A549 (cell line): ENCODE measurements at regions not wholly inside any gene's neighbourhood (a gene's known extent, or its start where the extent isn't known, plus 50 kb on each side); places are given as distances from the start of the nearest gene placed in this dataset.

Experiments used
- MAFK ChIP-seq: fragments of 450-650 bp; IDR thresholded peaks from 2 replicates; pipeline ENCODE4 v1.6.1; 2014; ENCODE audit not compliant: partially characterized antibody
- MYC ChIP-seq: IDR thresholded peaks from 2 replicates; pipeline ENCODE4 v1.6.1; 2012; ENCODE audit warnings: mild to moderate bottlenecking, inconsistent platforms, low read length, improper control_type of control experiment, borderline replicate concordance
- NFE2L2 ChIP-seq: fragments of 150-350 bp; conservative IDR thresholded peaks from 2 replicates; pipeline ENCODE4 v1.6.1; 2014; ENCODE audit warnings: low read length
- PBX3 ChIP-seq: IDR thresholded peaks from 2 replicates; pipeline ENCODE4 v1.6.1; 2012
- POLR2A ChIP-seq: IDR thresholded peaks from 2 replicates; pipeline ENCODE4 v1.6.1; 2012; ENCODE audit warnings: mild to moderate bottlenecking, low read length
- RFX5 ChIP-seq: fragments of 450-650 bp; IDR thresholded peaks from 2 replicates; pipeline ENCODE4 v1.7.1; 2014; ENCODE audit warnings: antibody characterized with exemption, mild to moderate bottlenecking, moderate library complexity
- SMC3 ChIP-seq: fragments of >200 bp; sonication (Bioruptor Twin); formaldehyde crosslinking; IDR thresholded peaks from 3 replicates; pipeline ENCODE4 v1.6.1; 2018; ENCODE audit warnings: inconsistent platforms
- TFCP2L1 ChIP-seq: fragments of 250-450 bp; sonication (Bioruptor Pico); IDR thresholded peaks from 2 replicates; pipeline ENCODE4 v1.5.0; 2021; ENCODE audit warnings: mild to moderate bottlenecking
- ZNF302 ChIP-seq: fragments of 250-450 bp; sonication (Bioruptor Pico); IDR thresholded peaks from 2 replicates; pipeline ENCODE4 v1.9.0; 2021; ENCODE audit warnings: inconsistent platforms, mild to moderate bottlenecking, moderate library complexity
- TF ChIP-seq, protein P1 (sequence below): fragments of >200 bp; sonication (Bioruptor Twin); formaldehyde crosslinking; IDR thresholded peaks from 3 replicates; pipeline ENCODE4 v1.5.1; 2016
- TF ChIP-seq, protein P2 (sequence below): IDR thresholded peaks from 2 replicates; pipeline ENCODE4 v1.6.1; 2012
- TF ChIP-seq, protein P3 (sequence below): fragments of 450-650 bp; IDR thresholded peaks from 2 replicates; pipeline ENCODE4 v1.6.1; 2014; ENCODE audit warnings: antibody characterized with exemption

DNA sequence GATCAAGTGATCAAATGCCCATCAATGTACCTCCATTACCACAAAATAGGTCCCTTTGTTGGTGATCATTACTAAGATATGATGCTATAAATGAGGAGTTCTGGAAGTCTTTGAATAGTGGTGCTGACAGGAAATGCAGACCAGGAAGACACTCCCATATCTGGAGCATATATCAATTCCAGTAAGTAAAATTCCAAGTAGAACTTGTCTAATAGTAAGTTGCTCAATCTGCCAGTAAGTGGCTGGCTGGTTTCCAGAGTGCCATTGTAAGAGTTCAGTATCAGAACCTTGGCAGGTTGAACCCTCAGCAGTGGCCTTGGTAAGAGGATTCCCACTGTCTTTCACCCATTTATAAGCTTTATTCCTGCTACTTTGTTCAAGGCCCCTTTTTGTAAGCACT lies 379.9 kb upstream of the RBMS3 start:
- TF ChIP-seq POLR2A: no peak
- no peak for TF ChIP-seq SMC3
- no peak for TF ChIP-seq MAFK
- TF ChIP-seq, protein P1, sequence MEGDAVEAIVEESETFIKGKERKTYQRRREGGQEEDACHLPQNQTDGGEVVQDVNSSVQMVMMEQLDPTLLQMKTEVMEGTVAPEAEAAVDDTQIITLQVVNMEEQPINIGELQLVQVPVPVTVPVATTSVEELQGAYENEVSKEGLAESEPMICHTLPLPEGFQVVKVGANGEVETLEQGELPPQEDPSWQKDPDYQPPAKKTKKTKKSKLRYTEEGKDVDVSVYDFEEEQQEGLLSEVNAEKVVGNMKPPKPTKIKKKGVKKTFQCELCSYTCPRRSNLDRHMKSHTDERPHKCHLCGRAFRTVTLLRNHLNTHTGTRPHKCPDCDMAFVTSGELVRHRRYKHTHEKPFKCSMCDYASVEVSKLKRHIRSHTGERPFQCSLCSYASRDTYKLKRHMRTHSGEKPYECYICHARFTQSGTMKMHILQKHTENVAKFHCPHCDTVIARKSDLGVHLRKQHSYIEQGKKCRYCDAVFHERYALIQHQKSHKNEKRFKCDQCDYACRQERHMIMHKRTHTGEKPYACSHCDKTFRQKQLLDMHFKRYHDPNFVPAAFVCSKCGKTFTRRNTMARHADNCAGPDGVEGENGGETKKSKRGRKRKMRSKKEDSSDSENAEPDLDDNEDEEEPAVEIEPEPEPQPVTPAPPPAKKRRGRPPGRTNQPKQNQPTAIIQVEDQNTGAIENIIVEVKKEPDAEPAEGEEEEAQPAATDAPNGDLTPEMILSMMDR: no peak
- TF ChIP-seq MYC: no peak
- no peak for TF ChIP-seq TFCP2L1 (CRISPR knock-in tag)
- TF ChIP-seq, protein P2, sequence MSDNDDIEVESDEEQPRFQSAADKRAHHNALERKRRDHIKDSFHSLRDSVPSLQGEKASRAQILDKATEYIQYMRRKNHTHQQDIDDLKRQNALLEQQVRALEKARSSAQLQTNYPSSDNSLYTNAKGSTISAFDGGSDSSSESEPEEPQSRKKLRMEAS: no peak
- no peak for TF ChIP-seq ZNF302
- no peak for TF ChIP-seq NFE2L2
- TF ChIP-seq, protein P3, sequence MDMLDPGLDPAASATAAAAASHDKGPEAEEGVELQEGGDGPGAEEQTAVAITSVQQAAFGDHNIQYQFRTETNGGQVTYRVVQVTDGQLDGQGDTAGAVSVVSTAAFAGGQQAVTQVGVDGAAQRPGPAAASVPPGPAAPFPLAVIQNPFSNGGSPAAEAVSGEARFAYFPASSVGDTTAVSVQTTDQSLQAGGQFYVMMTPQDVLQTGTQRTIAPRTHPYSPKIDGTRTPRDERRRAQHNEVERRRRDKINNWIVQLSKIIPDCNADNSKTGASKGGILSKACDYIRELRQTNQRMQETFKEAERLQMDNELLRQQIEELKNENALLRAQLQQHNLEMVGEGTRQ: no peak
- TF ChIP-seq RFX5: no peak
- TF ChIP-seq PBX3: no peak
